ENCODE measurements at regions not wholly inside any gene's neighbourhood (a gene's known extent, or its start where the extent isn't known, plus 50 kb on each side); places are given as distances from the start of the nearest gene placed in this dataset.

GRCh38 chr9:1210954-1211353, 160.8 kb downstream of the DMRT2 start:
- no peaks in the 10 kb centered on the region for H3K27me3 ChIP-seq (ENCODE audit: insufficient read depth, low read length, poor library complexity)
- no peaks in the 10 kb centered on the region for H4K20me1 ChIP-seq (ENCODE audit: insufficient read depth, low read length)
- H3K4me2 ChIP-seq (ENCODE audit: insufficient read depth, low read length), result no peak overlapping the region
- H3K9ac ChIP-seq (ENCODE audit: low read depth, low read length), result no peak overlapping the region
- no peak overlapping the region for H3K27ac ChIP-seq (ENCODE audit: low read length)
- DNase-seq (no peak), ATAC-seq (ENCODE audit: insufficient read depth, low read depth) (no peak)
- H2AFZ ChIP-seq (ENCODE audit: low read depth, low read length), result no peak overlapping the region
- H3K4me1 ChIP-seq (ENCODE audit: insufficient read depth, low read length), result no peaks in the 10 kb centered on the region
- H3K79me2 ChIP-seq (ENCODE audit: insufficient read depth, low read length), result no peaks in the 10 kb centered on the region
- no peaks in the 10 kb centered on the region for H3K9me3 ChIP-seq (ENCODE audit: insufficient read depth, low read length, severe bottlenecking)
- TF ChIP-seq CTCF (IDR thresholded peaks at IDR 0.05; ENCODE audit: borderline replicate concordance, extremely low read depth, low read length, poor library complexity, severe bottlenecking) (no peak), EZH2 (IDR thresholded peaks at IDR 0.05; ENCODE audit: borderline replicate concordance, low read depth, low read length, severe bottlenecking) (no peak)
- no peak overlapping the region for H3K4me3 ChIP-seq (ENCODE audit: low read depth in 1 of 2, low read length in 2 of 2)
- no peaks in the 10 kb centered on the region for H3K36me3 ChIP-seq (ENCODE audit: insufficient read depth, low read length)

DNA sequence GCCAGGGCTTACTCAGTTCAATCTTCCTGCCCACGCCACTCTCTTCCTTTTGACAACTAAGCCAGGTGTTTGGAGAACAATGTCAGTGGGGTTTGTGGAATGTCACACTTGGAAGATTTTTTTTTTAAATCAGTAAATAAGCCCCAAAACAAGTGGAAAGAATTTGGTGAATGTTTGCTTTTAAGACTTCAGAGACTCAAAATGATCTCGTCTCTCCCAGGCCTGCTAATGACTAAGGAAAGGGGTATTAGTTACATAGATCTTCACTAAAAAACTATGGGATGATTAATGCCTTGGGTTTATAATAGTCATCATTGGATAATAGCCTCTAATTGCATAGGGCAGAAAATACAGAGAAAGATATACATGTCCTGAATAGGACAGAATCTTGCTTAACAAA, 166.4 kb downstream of the DMRT2 start:
- H3K36me3 ChIP-seq (ENCODE audit: insufficient read depth, low read length), result no peaks in the 10 kb centered on the region
- no peaks in the 10 kb centered on the region for H4K20me1 ChIP-seq (ENCODE audit: insufficient read depth, low read length)
- TF ChIP-seq EZH2 (IDR thresholded peaks at IDR 0.05; ENCODE audit: borderline replicate concordance, low read depth, low read length, severe bottlenecking), result no peak
- TF ChIP-seq CTCF (IDR thresholded peaks at IDR 0.05; ENCODE audit: borderline replicate concordance, extremely low read depth, low read length, poor library complexity, severe bottlenecking), result no peak
- no peaks in the 10 kb centered on the region for H3K9me3 ChIP-seq (ENCODE audit: insufficient read depth, low read length, severe bottlenecking)
- no peaks in the 10 kb centered on the region for H3K79me2 ChIP-seq (ENCODE audit: insufficient read depth, low read length)
- H3K27ac ChIP-seq (ENCODE audit: low read length), result no peak overlapping the region
- no peaks in the 10 kb centered on the region for H3K4me1 ChIP-seq (ENCODE audit: insufficient read depth, low read length)
- H3K4me2 ChIP-seq (ENCODE audit: insufficient read depth, low read length), result no peak overlapping the region
- no peak for DNase-seq
- no peak overlapping the region for H2AFZ ChIP-seq (ENCODE audit: low read depth, low read length)
- no peak for ATAC-seq (ENCODE audit: insufficient read depth, low read depth)
- H3K27me3 ChIP-seq (ENCODE audit: insufficient read depth, low read length, poor library complexity), result no peaks in the 10 kb centered on the region
- no peak overlapping the region for H3K4me3 ChIP-seq (ENCODE audit: low read depth in 1 of 2, low read length in 2 of 2)
- no peak overlapping the region for H3K9ac ChIP-seq (ENCODE audit: low read depth, low read length)

DNA sequence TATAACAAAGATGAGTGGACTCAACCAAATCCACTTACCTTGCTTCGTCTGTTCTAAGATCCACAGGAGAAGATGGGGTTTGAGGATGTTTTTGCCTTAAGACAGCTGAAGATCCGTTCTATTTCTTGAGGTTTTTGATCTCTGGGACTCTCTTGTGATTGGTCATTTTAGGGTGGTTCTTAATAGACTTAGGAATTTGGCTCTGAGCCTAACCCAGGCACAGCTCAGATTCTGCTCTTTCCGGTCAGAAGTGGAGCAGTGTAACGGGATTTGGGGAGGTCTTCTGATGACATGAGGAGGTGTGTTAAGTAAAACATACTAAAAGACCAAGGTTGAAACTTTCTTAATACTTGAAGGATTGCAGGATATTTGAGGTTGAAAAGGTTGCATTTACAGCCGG, 166.9 kb downstream of the DMRT2 start:
- Histone ChIP-seq H3K27me3 (ENCODE audit: insufficient read depth, low read length, poor library complexity) (no peaks in the 10 kb centered on the region), H3K79me2 (ENCODE audit: insufficient read depth, low read length) (no peaks in the 10 kb centered on the region), H2AFZ (ENCODE audit: low read depth, low read length) (no peak overlapping the region), H3K9ac (ENCODE audit: low read depth, low read length) (no peak overlapping the region), H3K4me2 (ENCODE audit: insufficient read depth, low read length) (no peak overlapping the region), H3K4me3 (ENCODE audit: low read depth in 1 of 2, low read length in 2 of 2) (no peak overlapping the region), H3K9me3 (ENCODE audit: insufficient read depth, low read length, severe bottlenecking) (no peaks in the 10 kb centered on the region), H3K36me3 (ENCODE audit: insufficient read depth, low read length) (no peaks in the 10 kb centered on the region), H3K27ac (ENCODE audit: low read length) (no peak overlapping the region), H4K20me1 (ENCODE audit: insufficient read depth, low read length) (no peaks in the 10 kb centered on the region), H3K4me1 (ENCODE audit: insufficient read depth, low read length) (no peaks in the 10 kb centered on the region)
- no peak for DNase-seq
- no peak for ATAC-seq (ENCODE audit: insufficient read depth, low read depth)
- TF ChIP-seq EZH2 (IDR thresholded peaks at IDR 0.05; ENCODE audit: borderline replicate concordance, low read depth, low read length, severe bottlenecking) (no peak), CTCF (IDR thresholded peaks at IDR 0.05; ENCODE audit: borderline replicate concordance, extremely low read depth, low read length, poor library complexity, severe bottlenecking) (no peak)

DNA sequence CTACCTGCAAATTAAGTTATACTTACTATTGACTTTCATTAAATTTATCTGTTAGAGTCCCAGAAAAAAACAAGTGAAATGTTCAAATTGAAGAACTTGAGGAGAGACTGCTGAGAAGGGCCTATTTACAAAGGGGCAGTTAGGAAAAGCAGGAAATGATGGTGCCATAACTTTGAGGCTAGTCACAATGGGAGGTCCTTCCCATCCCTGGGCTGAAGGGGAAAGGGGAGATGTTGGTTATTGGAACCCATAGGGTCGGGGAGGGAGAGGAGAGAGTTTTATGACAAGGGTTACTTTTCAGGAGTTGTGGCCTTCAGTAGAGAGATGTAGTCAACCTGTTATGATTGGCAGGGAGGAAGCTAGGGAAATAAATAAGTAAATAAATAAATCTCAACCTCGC, 169.1 kb downstream of the DMRT2 start:
- Histone ChIP-seq H3K27me3 (ENCODE audit: insufficient read depth, low read length, poor library complexity) (no peaks in the 10 kb centered on the region), H3K4me3 (ENCODE audit: low read depth in 1 of 2, low read length in 2 of 2) (no peak overlapping the region), H2AFZ (ENCODE audit: low read depth, low read length) (no peak overlapping the region), H4K20me1 (ENCODE audit: insufficient read depth, low read length) (no peaks in the 10 kb centered on the region), H3K36me3 (ENCODE audit: insufficient read depth, low read length) (no peaks in the 10 kb centered on the region), H3K79me2 (ENCODE audit: insufficient read depth, low read length) (no peaks in the 10 kb centered on the region), H3K4me2 (ENCODE audit: insufficient read depth, low read length) (no peak overlapping the region), H3K27ac (ENCODE audit: low read length) (no peak overlapping the region), H3K9me3 (ENCODE audit: insufficient read depth, low read length, severe bottlenecking) (no peaks in the 10 kb centered on the region), H3K9ac (ENCODE audit: low read depth, low read length) (no peak overlapping the region), H3K4me1 (ENCODE audit: insufficient read depth, low read length) (no peaks in the 10 kb centered on the region)
- ATAC-seq (ENCODE audit: insufficient read depth, low read depth) (no peak), DNase-seq (no peak)
- TF ChIP-seq EZH2 (IDR thresholded peaks at IDR 0.05; ENCODE audit: borderline replicate concordance, low read depth, low read length, severe bottlenecking) (no peak), CTCF (IDR thresholded peaks at IDR 0.05; ENCODE audit: borderline replicate concordance, extremely low read depth, low read length, poor library complexity, severe bottlenecking) (no peak)

Measured in DND-41 (cell line).